WTC11 (cell line): ENCODE measurements at regions not wholly inside any gene's neighbourhood (a gene's known extent, or its start where the extent isn't known, plus 50 kb on each side); places are given as distances from the start of the nearest gene placed in this dataset.

Experiments
- ATAC-seq: fragments of 200-7000 bp; cut with Tn5 transposase; 2 replicates; pipeline ENCODE4 v1.10.0; 2021; ENCODE audit warnings: mild to moderate bottlenecking, moderate library complexity
- CTCF ChIA-PET: fragments of 300-600 bp; sonication (Branson Sonifier 250); formaldehyde crosslinking; loops from one replicate; lab custom pipeline; 2021; ENCODE audit warnings: antibody characterized with exemption; lab: Charles Lee
- POLR2A ChIA-PET: fragments of 350-600 bp; sonication (Branson Sonifier 250); formaldehyde crosslinking; loops from one replicate; lab custom pipeline; 2021; ENCODE audit warnings: antibody characterized with exemption; lab: Charles Lee
- DNase-seq: peaks from one replicate; pipeline ENCODE4 v3.0.0; 2021; ENCODE audit warnings: low spot score
- H3K27ac Mint-ChIP-seq: 2 replicates; pipeline ENCODE4 v1.8.0; 2021; ENCODE audit warnings: mixed read lengths
- H3K27me3 Mint-ChIP-seq: 2 replicates; pipeline ENCODE4 v1.8.0; 2021; ENCODE audit warnings: low read depth, mild to moderate bottlenecking, moderate library complexity, mixed read lengths
- H3K36me3 Mint-ChIP-seq: 2 replicates; pipeline ENCODE4 v1.8.0; 2021; ENCODE audit warnings: mixed read lengths
- H3K4me1 Mint-ChIP-seq: 2 replicates; pipeline ENCODE4 v1.8.0; 2022; ENCODE audit warnings: mixed read lengths
- H3K4me3 Mint-ChIP-seq: 2 replicates; pipeline ENCODE4 v1.8.0; 2021; ENCODE audit warnings: mild to moderate bottlenecking, moderate library complexity, mixed read lengths
- H3K9me3 Mint-ChIP-seq: 2 replicates; pipeline ENCODE4 v1.8.0; 2021; ENCODE audit warnings: mixed read lengths
- ATF2 ChIP-seq: sonication (generic); formaldehyde crosslinking; IDR thresholded peaks from 2 replicates; pipeline ENCODE4 v1.8.1; 2022; ENCODE audit warnings: low read depth, missing genetic modification reagents, borderline replicate concordance
- CREB1 ChIP-seq: sonication (generic); formaldehyde crosslinking; IDR thresholded peaks from 2 replicates; pipeline ENCODE4 v1.8.0; 2023; ENCODE audit warnings: mild to moderate bottlenecking, missing genetic modification reagents
- CREM ChIP-seq: sonication (generic); formaldehyde crosslinking; IDR thresholded peaks from 2 replicates; pipeline ENCODE4 v1.8.1; 2022; ENCODE audit warnings: mild to moderate bottlenecking, missing genetic modification reagents, moderate library complexity
- E2F5 ChIP-seq: sonication (generic); formaldehyde crosslinking; IDR thresholded peaks from 2 replicates; pipeline ENCODE4 v1.8.1; 2022; ENCODE audit warnings: mild to moderate bottlenecking, moderate library complexity, missing genetic modification reagents
- EMX1 ChIP-seq: fragments of 250-450 bp; sonication (Bioruptor Pico); IDR thresholded peaks from 2 replicates; pipeline ENCODE4 v1.8.0; 2021; ENCODE audit warnings: mild to moderate bottlenecking
- MLX ChIP-seq: sonication (generic); formaldehyde crosslinking; IDR thresholded peaks from 2 replicates; pipeline ENCODE4 v1.8.1; 2023; ENCODE audit warnings: mild to moderate bottlenecking, missing genetic modification reagents, moderate library complexity
- NFATC4 ChIP-seq: fragments of 250-450 bp; sonication (Bioruptor Pico); IDR thresholded peaks from 2 replicates; pipeline ENCODE4 v1.9.0; 2021; ENCODE audit warnings: mild to moderate bottlenecking
- NFE2L1 ChIP-seq: sonication (generic); formaldehyde crosslinking; IDR thresholded peaks from 2 replicates; pipeline ENCODE4 v1.8.1; 2023; ENCODE audit warnings: missing genetic modification reagents
- NR3C1 ChIP-seq: sonication (generic); formaldehyde crosslinking; conservative IDR thresholded peaks from 2 replicates; pipeline ENCODE4 v1.8.1; 2023; ENCODE audit warnings: low read depth, mild to moderate bottlenecking, missing genetic modification reagents
- SMAD4 ChIP-seq: sonication (generic); formaldehyde crosslinking; IDR thresholded peaks from 2 replicates; pipeline ENCODE4 v1.8.0; 2022; ENCODE audit warnings: mild to moderate bottlenecking, missing genetic modification reagents
- SP1 ChIP-seq: sonication (generic); formaldehyde crosslinking; conservative IDR thresholded peaks from 2 replicates; pipeline ENCODE4 v1.8.1; 2022; ENCODE audit warnings: missing genetic modification reagents
- STAT6 ChIP-seq: sonication (generic); formaldehyde crosslinking; conservative IDR thresholded peaks from 2 replicates; pipeline ENCODE4 v1.8.1; 2023; ENCODE audit warnings: mild to moderate bottlenecking, low read depth, missing genetic modification reagents, moderate library complexity
- USF1 ChIP-seq: sonication (generic); formaldehyde crosslinking; IDR thresholded peaks from 2 replicates; pipeline ENCODE4 v1.8.0; 2022; ENCODE audit warnings: mild to moderate bottlenecking, missing genetic modification reagents
- ZBTB21 ChIP-seq: sonication (generic); formaldehyde crosslinking; IDR thresholded peaks from 2 replicates; pipeline ENCODE4 v1.8.1; 2023; ENCODE audit warnings: mild to moderate bottlenecking, missing genetic modification reagents, borderline replicate concordance
- ZNF138 ChIP-seq: sonication (generic); formaldehyde crosslinking; conservative IDR thresholded peaks from 2 replicates; pipeline ENCODE4 v1.8.1; 2022; ENCODE audit warnings: mild to moderate bottlenecking, moderate library complexity, missing genetic modification reagents
- ZNF281 ChIP-seq: sonication (generic); formaldehyde crosslinking; IDR thresholded peaks from 2 replicates; pipeline ENCODE4 v1.8.0; 2023; ENCODE audit warnings: mild to moderate bottlenecking, missing genetic modification reagents
- ZNF425 ChIP-seq: fragments of 250-450 bp; sonication (Bioruptor Pico); conservative IDR thresholded peaks from 2 replicates; pipeline ENCODE4 v1.9.0; 2021; ENCODE audit warnings: mild to moderate bottlenecking

- ATAC-seq: no peak
- H3K4me1 Mint-ChIP-seq: peaks cover 19% of the 10 kb centered on the region
- H3K9me3 Mint-ChIP-seq: peaks cover 35% of the 10 kb centered on the region
- no peak for DNase-seq
- TF ChIP-seq CREB1 (CRISPR knock-in tag) (no peak), ZBTB21 (CRISPR knock-in tag) (no peak), SP1 (CRISPR knock-in tag) (no peak)
- H3K27ac Mint-ChIP-seq: no peak overlapping the region
- CTCF ChIA-PET: no interaction called here
- H3K27me3 Mint-ChIP-seq: no peaks in the 10 kb centered on the region; the same call in 1 of the 2 replicates
- H3K36me3 Mint-ChIP-seq: peaks cover 21% of the 10 kb centered on the region
- POLR2A ChIA-PET: no interaction called here
- no peak overlapping the region for H3K4me3 Mint-ChIP-seq
These were observed 128.0 kb upstream of the ALDH1A3 start for GRCh38 chr15:100751585-100751984.

- Mint-ChIP-seq H3K27me3 (no peaks in the 10 kb centered on the region; the same call in 1 of the 2 replicates), H3K36me3 (peaks cover 6% of the 10 kb centered on the region)
- POLR2A ChIA-PET: no interaction called here
- no peak for ATAC-seq
- TF ChIP-seq ATF2 (CRISPR knock-in tag): no peak
- no peak for TF ChIP-seq ZNF425
- TF ChIP-seq USF1 (CRISPR knock-in tag): no peak
- no peak for TF ChIP-seq STAT6
- no peak for TF ChIP-seq SMAD4 (CRISPR knock-in tag)
- TF ChIP-seq MLX (CRISPR knock-in tag): no peak
- TF ChIP-seq NFE2L1 (CRISPR knock-in tag): no peak
- TF ChIP-seq E2F5 (CRISPR knock-in tag): no peak
- TF ChIP-seq ZNF138 (CRISPR knock-in tag): no peak
- no peak for TF ChIP-seq CREM (CRISPR knock-in tag)
- no peak for TF ChIP-seq NR3C1 (CRISPR knock-in tag)
- no peak for TF ChIP-seq EMX1 (CRISPR knock-in tag)
- no peak for TF ChIP-seq ZNF281 (CRISPR knock-in tag)
- no peak for TF ChIP-seq NFATC4 (CRISPR knock-in tag)
- TF ChIP-seq, all 79 proteins: peak for 0
- H3K4me3 Mint-ChIP-seq: no peak overlapping the region
- no peak overlapping the region for H3K27ac Mint-ChIP-seq
- H3K9me3 Mint-ChIP-seq: peaks cover 20% of the 10 kb centered on the region
- CTCF ChIA-PET: no interaction called here
- peaks cover 19% of the 10 kb centered on the region for H3K4me1 Mint-ChIP-seq
- no peak for DNase-seq
These were observed 126.1 kb upstream of the ALDH1A3 start for GRCh38 chr15:100753503-100753902.
